Lung (tissue), 11 donors: ENCODE measurements at regions not wholly inside any gene's neighbourhood (a gene's known extent, or its start where the extent isn't known, plus 50 kb on each side); places are given as distances from the start of the nearest gene placed in this dataset.

Source experiments
- ATAC-seq: fragments of 200-7000 bp; cut with Tn5 transposase; one replicate; pipeline ENCODE4 v1.9.1; 2020; ENCODE audit warnings: moderate number of reproducible peaks; ENCODE audit not compliant: insufficient read depth, low FRiP score
- DNase-seq, 3 donors: peaks; one replicate each; pipeline ENCODE4 v3.0.0-alpha.2; 2013 to 2017
- H3K27ac ChIP-seq, 2 donors: one replicate each; pipeline ENCODE4 v1.5.1; 2013; ENCODE audit warnings: mild to moderate bottlenecking in 2 of 2, moderate library complexity in 2 of 2, control low read depth in 1 of 2, inconsistent platforms in 1 of 2, low read depth in 1 of 2, low read length in 1 of 2
- H3K27me3 ChIP-seq, 3 donors: one replicate each; pipeline ENCODE4 v1.5.1; 2013; ENCODE audit warnings: low read length in 2 of 3; ENCODE audit not compliant: control insufficient read depth in 3 of 3, insufficient read depth in 3 of 3
- H3K36me3 ChIP-seq, 4 donors: one replicate each; pipeline ENCODE4 v1.5.1; 2013; ENCODE audit warnings: low read length in 4 of 4, mild to moderate bottlenecking in 1 of 4, moderate library complexity in 1 of 4; ENCODE audit not compliant: control insufficient read depth in 4 of 4, insufficient read depth in 4 of 4
- H3K4me1 ChIP-seq, 5 donors: one replicate each; pipeline ENCODE4 v1.5.1; 2013; ENCODE audit warnings: low read length in 5 of 5, mild to moderate bottlenecking in 2 of 5, moderate library complexity in 1 of 5; ENCODE audit not compliant: control insufficient read depth in 5 of 5, insufficient read depth in 5 of 5
- H3K4me3 ChIP-seq: one replicate; pipeline ENCODE4 v1.5.1; 2013; ENCODE audit warnings: mild to moderate bottlenecking, control low read depth, moderate library complexity
- H3K9ac ChIP-seq, 2 donors: one replicate each; pipeline ENCODE4 v1.5.1; 2013; ENCODE audit warnings: low read length in 2 of 2, control low read depth in 1 of 2; ENCODE audit not compliant: insufficient read depth in 1 of 2
- H3K9me3 ChIP-seq, 4 donors: one replicate each; pipeline ENCODE4 v1.5.1; 2013; ENCODE audit warnings: low read length in 3 of 4, mild to moderate bottlenecking in 1 of 4, moderate library complexity in 1 of 4; ENCODE audit not compliant: control insufficient read depth in 4 of 4, insufficient read depth in 3 of 4
- CTCF ChIP-seq: IDR thresholded peaks from 2 replicates; pipeline ENCODE4 v1.5.1; 2012; ENCODE audit warnings: mild to moderate bottlenecking; ENCODE audit errors: control extremely low read depth, extremely low read depth
- WGBS, 2 donors: extraction: QIAGEN DNeasy Blood & Tissue Kit; methylation state at CpG; one replicate each; pipeline ENCODE4 v1.1.7; 2013; 5-methylcytosine and 5-hydroxymethylcytosine counted together
- donor health status: control.
- donor health status: control.
- donor health status: Bipolar disorder and iron deficiency.
- donor health status: healthy.
- donor health status: DM: yes; HTN: yes; CAD: no.

- Histone ChIP-seq H3K36me3 (no peaks in the 10 kb centered on the region), H3K9ac (no peak overlapping the region), H3K27ac (no peak overlapping the region), H3K27me3 (no peaks in the 10 kb centered on the region), H3K4me3 (no peak overlapping the region), H3K4me1 (peaks cover 0 to 4% (median 0%) of the 10 kb centered on the region in 5 donors), H3K9me3 (no peaks in the 10 kb centered on the region)
- ATAC-seq (no peak), DNase-seq (no peak)
- 66 to 70% methylated on average over 4 of the region's 4 CpGs for WGBS, 2 donors
- TF ChIP-seq CTCF = no peak
Observed at GRCh38 chr12:15038137-15038536, 65.3 kb downstream of the PDE6H start.

- peak in 1 of 3 donors; percentile 20 for DNase-seq
- H3K27ac ChIP-seq = no peak overlapping the region
- no peak overlapping the region for H3K9ac ChIP-seq
- no peaks in the 10 kb centered on the region for H3K9me3 ChIP-seq
- TF ChIP-seq CTCF = no peak
- no peak overlapping the region for H3K4me3 ChIP-seq
- no peaks in the 10 kb centered on the region for H3K4me1 ChIP-seq
- no peaks in the 10 kb centered on the region for H3K27me3 ChIP-seq
- ATAC-seq = no peak
- H3K36me3 ChIP-seq = no peaks in the 10 kb centered on the region
- 52 to 77% methylated on average over 1 of the region's 1 CpG for WGBS, 2 donors
Observed at GRCh38 chr12:15044471-15044870, 71.6 kb downstream of the PDE6H start.

- H3K4me3 ChIP-seq = no peak overlapping the region
- DNase-seq (peak in 1 of 3 donors; percentile 3), ATAC-seq (no peak)
- no peaks in the 10 kb centered on the region for H3K27me3 ChIP-seq
- 60 to 80% methylated on average over 1 of the region's 1 CpG for whole genome bisulfite sequencing, 2 donors
- no peaks in the 10 kb centered on the region for H3K4me1 ChIP-seq
- no peak for TF ChIP-seq CTCF
- H3K27ac ChIP-seq = no peak overlapping the region
- H3K9me3 ChIP-seq = no peaks in the 10 kb centered on the region
- H3K9ac ChIP-seq = no peak overlapping the region
- no peaks in the 10 kb centered on the region for H3K36me3 ChIP-seq
Observed at GRCh38 chr12:15045451-15045850, 72.6 kb downstream of the PDE6H start.

DNA sequence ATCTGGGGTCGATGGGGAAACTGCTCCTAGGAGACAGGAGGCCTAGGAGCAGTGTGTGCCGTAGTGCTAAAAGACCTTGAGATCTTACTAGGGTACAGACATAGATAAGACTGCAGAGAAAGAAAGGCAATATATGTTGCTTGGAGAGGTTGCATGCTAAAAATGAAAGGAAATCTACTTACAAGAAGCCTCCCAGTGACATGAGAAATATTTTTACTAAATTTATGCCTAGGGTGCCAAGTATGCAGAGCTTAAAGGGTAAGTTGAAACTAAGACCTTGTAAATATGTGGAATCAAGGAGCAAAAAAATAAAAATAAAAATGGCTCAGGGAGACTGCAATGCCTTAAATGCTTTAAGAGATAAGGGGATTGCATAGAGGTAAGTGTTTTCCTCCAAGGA is 74.8 kb downstream of the PDE6H start:
- H3K36me3 ChIP-seq = no peaks in the 10 kb centered on the region
- H3K9me3 ChIP-seq = no peaks in the 10 kb centered on the region
- DNase-seq (no peak), ATAC-seq (no peak)
- H3K4me3 ChIP-seq = no peak overlapping the region
- TF ChIP-seq CTCF = no peak
- no peaks in the 10 kb centered on the region for H3K4me1 ChIP-seq
- no peak overlapping the region for H3K27ac ChIP-seq
- no peak overlapping the region for H3K9ac ChIP-seq
- 71 to 81% methylated on average over 2 of the region's 2 CpGs for WGBS, 2 donors
- H3K27me3 ChIP-seq = no peaks in the 10 kb centered on the region
